Endothelial cell (in vitro differentiated cells): ENCODE measurements at regions not wholly inside any gene's neighbourhood (a gene's known extent, or its start where the extent isn't known, plus 50 kb on each side); places are given as distances from the start of the nearest gene placed in this dataset.

Experiments
- DNase-seq: peaks from one replicate; pipeline ENCODE4 v3.0.0; 2021; ENCODE audit warnings: low spot score
- H3K27ac Mint-ChIP-seq: one replicate; pipeline ENCODE4 v1.8.0; 2021; ENCODE audit warnings: mixed read lengths, inconsistent platforms; ENCODE audit not compliant: unreplicated experiment
- H3K27me3 Mint-ChIP-seq: one replicate; pipeline ENCODE4 v1.8.0; 2021; ENCODE audit warnings: mild to moderate bottlenecking, moderate library complexity, mixed read lengths, inconsistent platforms; ENCODE audit not compliant: unreplicated experiment
- H3K36me3 Mint-ChIP-seq: one replicate; pipeline ENCODE4 v1.8.0; 2021; ENCODE audit warnings: mild to moderate bottlenecking, low read depth, mixed read lengths, inconsistent platforms; ENCODE audit not compliant: unreplicated experiment
- H3K4me1 Mint-ChIP-seq: one replicate; pipeline ENCODE4 v1.8.0; 2021; ENCODE audit warnings: mild to moderate bottlenecking, mixed read lengths, inconsistent platforms; ENCODE audit not compliant: unreplicated experiment
- H3K4me3 Mint-ChIP-seq: one replicate; pipeline ENCODE4 v1.8.0; 2021; ENCODE audit warnings: mild to moderate bottlenecking, mixed read lengths, inconsistent platforms; ENCODE audit not compliant: unreplicated experiment
- H3K9me3 Mint-ChIP-seq: one replicate; pipeline ENCODE4 v1.8.0; 2021; ENCODE audit warnings: mixed read lengths, inconsistent platforms; ENCODE audit not compliant: unreplicated experiment
- TF ChIP-seq, protein P1 (sequence below): fragments of 200-600 bp; sonication (generic); IDR thresholded peaks from one replicate; pipeline ENCODE4 v1.5.0; 2021; ENCODE audit warnings: antibody characterized with exemption; ENCODE audit not compliant: unreplicated experiment

DNA sequence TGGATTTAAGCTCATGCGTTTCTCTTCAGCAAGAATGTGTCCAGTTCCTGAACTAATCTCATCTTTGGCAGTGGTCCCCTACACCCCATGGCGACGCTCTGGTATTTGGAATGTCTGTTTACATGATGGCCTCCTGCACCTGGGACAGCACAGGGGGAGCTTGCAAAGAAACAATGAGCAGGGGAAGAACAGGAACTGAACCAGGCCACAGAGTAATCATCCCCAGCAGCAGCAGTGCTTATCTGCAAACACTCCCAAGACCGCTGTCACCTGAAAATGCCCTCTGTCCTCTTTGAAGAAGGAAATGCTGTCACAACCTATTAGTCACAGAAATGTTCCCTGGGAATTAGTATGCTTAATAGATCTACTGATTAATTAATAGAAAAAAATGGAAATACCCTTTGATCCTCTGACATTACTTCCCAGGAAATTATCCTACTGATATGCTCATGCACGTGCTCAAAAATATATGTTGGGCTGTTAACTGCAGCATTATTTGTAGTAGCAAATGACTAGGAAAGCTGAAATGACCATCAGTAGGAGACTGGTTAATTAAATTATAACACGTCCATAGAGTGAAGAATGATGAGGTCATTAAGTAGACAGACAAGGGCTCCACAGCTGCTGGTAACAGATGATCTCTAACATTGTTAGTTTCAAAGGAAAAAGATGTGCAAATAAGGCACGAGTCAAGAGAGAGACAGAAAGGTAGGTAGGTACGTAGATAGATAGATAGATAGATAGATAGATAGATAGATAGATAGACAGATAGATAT is 279.3 kb upstream of the FLRT2 start:
- TF ChIP-seq, protein P1, sequence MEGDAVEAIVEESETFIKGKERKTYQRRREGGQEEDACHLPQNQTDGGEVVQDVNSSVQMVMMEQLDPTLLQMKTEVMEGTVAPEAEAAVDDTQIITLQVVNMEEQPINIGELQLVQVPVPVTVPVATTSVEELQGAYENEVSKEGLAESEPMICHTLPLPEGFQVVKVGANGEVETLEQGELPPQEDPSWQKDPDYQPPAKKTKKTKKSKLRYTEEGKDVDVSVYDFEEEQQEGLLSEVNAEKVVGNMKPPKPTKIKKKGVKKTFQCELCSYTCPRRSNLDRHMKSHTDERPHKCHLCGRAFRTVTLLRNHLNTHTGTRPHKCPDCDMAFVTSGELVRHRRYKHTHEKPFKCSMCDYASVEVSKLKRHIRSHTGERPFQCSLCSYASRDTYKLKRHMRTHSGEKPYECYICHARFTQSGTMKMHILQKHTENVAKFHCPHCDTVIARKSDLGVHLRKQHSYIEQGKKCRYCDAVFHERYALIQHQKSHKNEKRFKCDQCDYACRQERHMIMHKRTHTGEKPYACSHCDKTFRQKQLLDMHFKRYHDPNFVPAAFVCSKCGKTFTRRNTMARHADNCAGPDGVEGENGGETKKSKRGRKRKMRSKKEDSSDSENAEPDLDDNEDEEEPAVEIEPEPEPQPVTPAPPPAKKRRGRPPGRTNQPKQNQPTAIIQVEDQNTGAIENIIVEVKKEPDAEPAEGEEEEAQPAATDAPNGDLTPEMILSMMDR: no peak
- Mint-ChIP-seq H3K27ac (no peak overlapping the region), H3K27me3 (peaks cover 3% of the 10 kb centered on the region), H3K36me3 (no peaks in the 10 kb centered on the region), H3K4me3 (no peak overlapping the region), H3K4me1 (peaks cover 6% of the 10 kb centered on the region), H3K9me3 (no peaks in the 10 kb centered on the region)
- DNase-seq: peak; percentile 4

DNA sequence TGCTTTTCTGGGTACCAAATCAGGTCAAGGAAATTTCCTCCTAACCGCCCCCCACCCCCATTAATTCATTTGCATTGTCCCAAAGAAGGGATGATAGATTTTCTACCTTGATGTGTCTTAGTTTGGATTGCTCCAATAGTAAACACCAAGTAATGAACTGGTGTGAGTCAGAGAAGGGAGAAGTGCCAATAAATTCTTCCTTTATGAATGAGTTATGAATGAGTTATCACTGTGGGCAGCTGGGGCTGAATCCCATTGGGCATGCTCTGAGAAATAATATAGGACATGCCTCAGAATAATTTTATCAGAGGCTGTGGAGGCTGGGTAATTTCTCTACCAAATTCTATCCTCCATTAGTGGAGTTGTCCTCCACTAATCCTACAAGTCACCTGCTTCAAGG is 277.9 kb upstream of the FLRT2 start:
- peaks cover 8% of the 10 kb centered on the region for H3K4me1 Mint-ChIP-seq
- no peak overlapping the region for H3K4me3 Mint-ChIP-seq
- DNase-seq: no peak
- H3K27me3 Mint-ChIP-seq: peaks cover 3% of the 10 kb centered on the region
- no peaks in the 10 kb centered on the region for H3K36me3 Mint-ChIP-seq
- no peaks in the 10 kb centered on the region for H3K9me3 Mint-ChIP-seq
- TF ChIP-seq, protein P1: no peak
- H3K27ac Mint-ChIP-seq: no peak overlapping the region

DNA sequence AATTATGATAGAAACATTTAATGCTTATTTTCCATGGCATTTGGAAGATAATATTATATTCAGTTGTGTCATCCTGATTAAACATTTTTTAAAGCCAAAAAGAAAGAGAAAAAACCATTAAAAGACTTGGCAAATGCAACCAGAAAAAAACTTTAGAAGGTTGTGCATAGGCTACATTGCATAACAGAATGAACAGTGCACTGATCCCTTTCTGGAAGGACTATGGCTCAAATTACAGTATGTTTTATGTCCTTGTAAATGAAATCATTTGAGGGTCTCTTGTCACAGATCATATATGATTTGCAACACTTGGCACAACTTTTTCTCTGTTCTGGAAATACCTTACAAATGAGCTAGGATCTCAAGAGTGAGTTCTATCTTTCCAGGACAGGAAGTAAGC is 275.2 kb upstream of the FLRT2 start:
- Mint-ChIP-seq H3K27ac (no peak overlapping the region), H3K36me3 (no peaks in the 10 kb centered on the region), H3K4me1 (peaks cover 16% of the 10 kb centered on the region), H3K27me3 (no peaks in the 10 kb centered on the region), H3K9me3 (no peaks in the 10 kb centered on the region), H3K4me3 (no peak overlapping the region)
- TF ChIP-seq, protein P1: no peak
- no peak for DNase-seq

DNA sequence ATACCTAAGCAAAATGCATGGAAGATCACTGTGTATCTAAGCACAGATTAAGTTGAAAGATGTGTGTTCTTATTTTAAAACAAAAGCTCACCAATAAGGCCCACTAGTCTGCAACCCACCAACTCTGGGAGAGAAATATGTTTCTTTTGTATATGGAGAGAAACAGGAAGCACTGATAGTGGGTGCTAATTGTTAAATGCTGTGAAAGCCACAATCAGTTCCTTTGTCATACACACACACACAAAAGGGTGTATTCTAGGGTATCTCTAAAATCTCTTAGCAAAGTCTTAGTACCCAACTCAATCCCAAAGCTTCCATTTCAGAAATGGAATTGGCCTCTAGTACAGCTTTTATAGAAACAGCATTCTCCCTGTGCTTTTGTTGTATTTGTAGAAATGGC is 272.7 kb upstream of the FLRT2 start:
- Mint-ChIP-seq H3K4me1 (peaks cover 10% of the 10 kb centered on the region), H3K4me3 (no peak overlapping the region), H3K27ac (no peak overlapping the region), H3K27me3 (peaks cover 1% of the 10 kb centered on the region), H3K36me3 (no peaks in the 10 kb centered on the region), H3K9me3 (no peaks in the 10 kb centered on the region)
- DNase-seq: no peak
- TF ChIP-seq, protein P1: no peak

DNA sequence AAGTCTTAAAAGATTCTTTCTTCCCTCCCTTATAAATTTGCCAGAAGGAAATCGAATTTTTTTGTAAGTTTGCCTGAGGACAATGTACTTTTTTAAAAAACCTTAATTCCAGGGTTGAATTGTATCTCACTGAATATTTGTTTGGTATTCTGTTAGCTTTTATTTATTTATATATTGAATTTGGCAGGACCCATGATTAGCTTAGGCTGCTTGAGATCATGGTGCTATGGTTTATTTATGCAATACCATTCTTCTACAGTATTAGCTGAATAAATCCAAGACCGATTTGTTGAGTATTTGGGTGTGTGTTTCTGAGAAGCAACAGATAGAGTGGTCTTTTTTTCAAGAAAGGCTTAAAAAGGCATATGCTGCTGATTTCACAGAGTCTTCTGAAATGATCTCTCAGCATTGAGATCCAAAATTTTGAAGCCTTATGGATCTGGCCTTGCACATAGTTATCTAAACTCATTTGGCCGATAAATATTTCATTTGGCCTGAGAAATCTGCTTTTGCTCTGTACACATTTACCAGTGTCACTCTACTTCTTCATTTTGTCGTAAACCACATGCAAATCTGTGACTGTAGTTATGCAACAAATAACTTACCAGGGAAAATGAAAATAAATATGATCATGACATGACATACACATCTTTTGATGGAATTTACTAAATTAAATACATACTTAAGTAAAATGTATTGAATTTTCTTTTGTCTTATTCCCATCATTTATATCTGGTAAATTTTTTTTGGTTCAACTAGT is 265.8 kb upstream of the FLRT2 start:
- Mint-ChIP-seq H3K36me3 (no peaks in the 10 kb centered on the region), H3K9me3 (no peaks in the 10 kb centered on the region)

More for the DNA sequence above, 265.8 kb upstream of the FLRT2 start:
- H3K4me3 Mint-ChIP-seq: no peak overlapping the region
- H3K27ac Mint-ChIP-seq: no peak overlapping the region
- no peaks in the 10 kb centered on the region for H3K4me1 Mint-ChIP-seq
- H3K27me3 Mint-ChIP-seq: peaks cover 1% of the 10 kb centered on the region
- no peak for DNase-seq
- TF ChIP-seq, protein P1: no peak
